ENCODE measurements at regions not wholly inside any gene's neighbourhood (a gene's known extent, or its start where the extent isn't known, plus 50 kb on each side); places are given as distances from the start of the nearest gene placed in this dataset.

GRCh38 chr5:156199045-156199444 lies 127.9 kb upstream of the SGCD start:
- no peak overlapping the region for H3K4me3 ChIP-seq
- H3K36me3 ChIP-seq, result no peaks in the 10 kb centered on the region
- TF ChIP-seq POLR2A (IDR thresholded peaks at IDR 0.05), result no peak
- no peak for TF ChIP-seq CTCF (IDR thresholded peaks at IDR 0.05)
- TF ChIP-seq POLR2AphosphoS5 (IDR thresholded peaks at IDR 0.05), result no peak
- no peak for TF ChIP-seq EP300 (IDR thresholded peaks at IDR 0.05)
- H3K4me1 ChIP-seq, result no peaks in the 10 kb centered on the region
- no peaks in the 10 kb centered on the region for H3K27me3 ChIP-seq
- no peak for ATAC-seq (ENCODE audit: low FRiP score in 2 of 2)
- no peaks in the 10 kb centered on the region for H3K9me3 ChIP-seq
- H3K27ac ChIP-seq, result no peak overlapping the region
- no peak for DNase-seq
- WGBS, 2 donors, result 75 to 85% methylated on average over 1 of the region's 1 CpG

- DNase-seq (no peak), ATAC-seq (ENCODE audit: low FRiP score in 2 of 2) (no peak)
- 70 to 77% methylated on average over 8 of the region's 8 CpGs for WGBS, 2 donors
- Histone ChIP-seq H3K4me3 (no peak overlapping the region), H3K27ac (no peak overlapping the region), H3K27me3 (no peaks in the 10 kb centered on the region), H3K36me3 (no peaks in the 10 kb centered on the region), H3K4me1 (no peaks in the 10 kb centered on the region), H3K9me3 (no peaks in the 10 kb centered on the region)
- TF ChIP-seq POLR2A (IDR thresholded peaks at IDR 0.05) (no peak), EP300 (IDR thresholded peaks at IDR 0.05) (no peak), CTCF (IDR thresholded peaks at IDR 0.05) (no peak), POLR2AphosphoS5 (IDR thresholded peaks at IDR 0.05) (no peak)
These were observed 125.8 kb upstream of the SGCD start for GRCh38 chr5:156200938-156201787.

- ATAC-seq (ENCODE audit: low FRiP score in 2 of 2) (no peak), DNase-seq (no peak)
- Histone ChIP-seq H3K9me3 (no peaks in the 10 kb centered on the region), H3K27me3 (no peaks in the 10 kb centered on the region), H3K4me3 (no peak overlapping the region), H3K36me3 (no peaks in the 10 kb centered on the region), H3K27ac (no peak overlapping the region), H3K4me1 (no peaks in the 10 kb centered on the region)
- WGBS, 2 donors, result 13 to 62% methylated on average over 3 of the region's 3 CpGs
- TF ChIP-seq POLR2AphosphoS5 (IDR thresholded peaks at IDR 0.05) (no peak), EP300 (IDR thresholded peaks at IDR 0.05) (no peak), CTCF (IDR thresholded peaks at IDR 0.05) (no peak), POLR2A (IDR thresholded peaks at IDR 0.05) (no peak)
These were observed 125.1 kb upstream of the SGCD start for GRCh38 chr5:156201788-156202403.

GRCh38 chr5:156208271-156208670 lies 118.7 kb upstream of the SGCD start:
- Histone ChIP-seq H3K4me1 (no peaks in the 10 kb centered on the region), H3K9me3 (peaks cover 0 to 13% (median 0%) of the 10 kb centered on the region in 4 donors), H3K27me3 (no peaks in the 10 kb centered on the region), H3K27ac (no peak overlapping the region), H3K4me3 (no peak overlapping the region), H3K36me3 (no peaks in the 10 kb centered on the region)
- ATAC-seq (ENCODE audit: low FRiP score in 2 of 2), result no peak
- no peak for TF ChIP-seq POLR2AphosphoS5 (IDR thresholded peaks at IDR 0.05)
- TF ChIP-seq CTCF (IDR thresholded peaks at IDR 0.05), result no peak
- TF ChIP-seq EP300 (IDR thresholded peaks at IDR 0.05), result no peak
- no peak for TF ChIP-seq POLR2A (IDR thresholded peaks at IDR 0.05)
- DNase-seq, result no peak
